Trophoblast cell (in vitro differentiated cells and primary cell): ENCODE measurements at regions not wholly inside any gene's neighbourhood (a gene's known extent, or its start where the extent isn't known, plus 50 kb on each side); places are given as distances from the start of the nearest gene placed in this dataset.

ENCODE experiments used
- DNase-seq, 2 donors: peaks; one replicate each; pipeline ENCODE4 v3.0.0-alpha.2; 2016
- H2AFZ ChIP-seq: 2 replicates; pipeline ENCODE4 v1.6.1; 2013; ENCODE audit warnings: low read length, moderate library complexity, mild to moderate bottlenecking; ENCODE audit not compliant: insufficient read depth, poor library complexity
- H2AK5ac ChIP-seq: 2 replicates; pipeline ENCODE4 v1.6.1; 2013; ENCODE audit warnings: mild to moderate bottlenecking, low read length
- H2BK120ac ChIP-seq: 2 replicates; pipeline ENCODE4 v1.6.1; 2013; ENCODE audit warnings: low read length, mild to moderate bottlenecking, moderate library complexity; ENCODE audit not compliant: insufficient read depth, poor library complexity
- H2BK12ac ChIP-seq: 2 replicates; pipeline ENCODE4 v1.6.1; 2013; ENCODE audit warnings: mild to moderate bottlenecking, low read length, moderate library complexity
- H2BK5ac ChIP-seq: 2 replicates; pipeline ENCODE4 v1.6.1; 2013; ENCODE audit warnings: low read length, low read depth, moderate library complexity, mild to moderate bottlenecking; ENCODE audit not compliant: poor library complexity
- H3K14ac ChIP-seq: 2 replicates; pipeline ENCODE4 v1.6.1; 2013; ENCODE audit warnings: mild to moderate bottlenecking, low read length
- H3K18ac ChIP-seq: 2 replicates; pipeline ENCODE4 v1.6.1; 2013; ENCODE audit warnings: mild to moderate bottlenecking, low read length
- H3K23ac ChIP-seq: 2 replicates; pipeline ENCODE4 v1.6.1; 2013; ENCODE audit warnings: low read length
- H3K27ac ChIP-seq: 2 replicates; pipeline ENCODE4 v1.5.1; 2013; ENCODE audit warnings: low read depth, mild to moderate bottlenecking, inconsistent platforms, low read length, moderate library complexity
- H3K27me3 ChIP-seq: 2 replicates; pipeline ENCODE4 v1.6.1; 2013; ENCODE audit warnings: inconsistent platforms, mild to moderate bottlenecking, low read length, moderate library complexity; ENCODE audit not compliant: insufficient read depth
- H3K36me3 ChIP-seq, 2 experiments: 1 replicate in 1 of 2; 2 replicates in 1 of 2; pipeline ENCODE4 v1.6.1; 2013; ENCODE audit warnings: low read length in 2 of 2, mild to moderate bottlenecking in 2 of 2, moderate library complexity in 1 of 2; ENCODE audit not compliant: insufficient read depth in 2 of 2, control insufficient read depth in 1 of 2
- H3K4ac ChIP-seq: 2 replicates; pipeline ENCODE4 v1.6.1; 2013; ENCODE audit warnings: low read depth, mild to moderate bottlenecking, low read length, moderate library complexity
- H3K4me1 ChIP-seq, 2 experiments: 1 replicate in 1 of 2; 2 replicates in 1 of 2; pipeline ENCODE4 v1.6.1; 2013; ENCODE audit warnings: low read length in 2 of 2, mild to moderate bottlenecking in 2 of 2, moderate library complexity in 1 of 2; ENCODE audit not compliant: insufficient read depth in 2 of 2, control insufficient read depth in 1 of 2
- H3K4me2 ChIP-seq: 2 replicates; pipeline ENCODE4 v1.6.1; 2013; ENCODE audit warnings: inconsistent platforms, mild to moderate bottlenecking, low read length, moderate library complexity
- H3K4me3 ChIP-seq: 2 replicates; pipeline ENCODE4 v1.5.1; 2013; ENCODE audit warnings: mild to moderate bottlenecking, low read depth, low read length, inconsistent platforms
- H3K79me1 ChIP-seq: one replicate; pipeline ENCODE4 v1.6.1; 2013; ENCODE audit warnings: low read length
- H3K79me2 ChIP-seq: 2 replicates; pipeline ENCODE4 v1.6.1; 2013; ENCODE audit warnings: low read length, mild to moderate bottlenecking; ENCODE audit not compliant: control insufficient read depth, insufficient read depth, poor library complexity
- H3K9ac ChIP-seq: 2 replicates; pipeline ENCODE4 v1.6.1; 2013; ENCODE audit warnings: mild to moderate bottlenecking, low read length
- H3K9me3 ChIP-seq: 2 replicates; pipeline ENCODE4 v1.6.1; 2013; ENCODE audit warnings: low read depth, mild to moderate bottlenecking, control low read depth, inconsistent platforms, low read length; ENCODE audit not compliant: insufficient read depth
- H4K12ac ChIP-seq: 2 replicates; pipeline ENCODE4 v1.6.1; 2013; ENCODE audit warnings: low read depth, mild to moderate bottlenecking, low read length, moderate library complexity
- H4K8ac ChIP-seq: 2 replicates; pipeline ENCODE4 v1.6.1; 2013; ENCODE audit warnings: low read depth, mild to moderate bottlenecking, low read length, moderate library complexity
- H4K91ac ChIP-seq: one replicate; pipeline ENCODE4 v1.6.1; 2013; ENCODE audit warnings: low read depth, mild to moderate bottlenecking, low read length, moderate library complexity
- WGBS: extraction: QIAGEN DNeasy Blood & Tissue Kit; methylation state at CpG from one replicate; pipeline ENCODE4 v1.1.7; 2013; ENCODE audit warnings: missing lambda C conversion rate; ENCODE audit not compliant: insufficient read length, insufficient coverage; ENCODE audit errors: extremely low coverage; 5-methylcytosine and 5-hydroxymethylcytosine counted together

DNA sequence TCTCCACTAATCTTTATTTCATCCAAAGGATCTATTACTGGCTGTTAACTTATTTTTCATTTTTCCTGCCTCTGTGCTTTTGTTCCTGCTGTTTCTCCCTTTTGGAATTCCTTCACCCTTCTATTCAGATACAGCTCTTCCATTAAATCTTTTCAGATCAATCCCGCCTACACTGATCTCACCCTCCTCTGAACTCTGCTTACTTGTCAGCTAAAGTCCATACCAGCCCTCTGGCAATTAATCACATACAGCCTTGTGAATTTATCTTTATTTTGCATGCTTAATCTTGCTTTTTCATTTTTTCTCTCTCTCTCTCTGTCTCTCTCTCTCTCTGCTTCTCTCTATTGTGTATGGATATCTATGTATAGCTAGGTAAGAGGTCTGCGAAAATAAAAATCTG is 100.8 kb upstream of the UMPS start:
- Histone ChIP-seq H3K23ac (no peak overlapping the region), H4K91ac (no peak overlapping the region), H2BK120ac (no peak overlapping the region), H2AFZ (no peak overlapping the region), H4K12ac (no peak overlapping the region), H3K79me2 (peaks cover 2% of the 10 kb centered on the region), H2AK5ac (no peak overlapping the region), H3K9ac (no peak overlapping the region), H4K8ac (no peak overlapping the region), H3K4me3 (no peak overlapping the region), H2BK12ac (no peak overlapping the region), H3K4me2 (no peak overlapping the region), H3K36me3 (peaks cover 0 to 6% of the 10 kb centered on the region in 2 experiments), H3K27ac (no peak overlapping the region), H2BK5ac (no peak overlapping the region), H3K9me3 (no peaks in the 10 kb centered on the region), H3K4me1 (peaks cover 10 to 21% of the 10 kb centered on the region in 2 experiments), H3K27me3 (no peaks in the 10 kb centered on the region), H3K4ac (no peak overlapping the region), H3K79me1 (peaks cover 19% of the 10 kb centered on the region), H3K18ac (no peak overlapping the region), H3K14ac (no peak overlapping the region)
- no peak for DNase-seq
- WGBS: no CpG with 5 or more reads among the region's 2 CpGs

DNA sequence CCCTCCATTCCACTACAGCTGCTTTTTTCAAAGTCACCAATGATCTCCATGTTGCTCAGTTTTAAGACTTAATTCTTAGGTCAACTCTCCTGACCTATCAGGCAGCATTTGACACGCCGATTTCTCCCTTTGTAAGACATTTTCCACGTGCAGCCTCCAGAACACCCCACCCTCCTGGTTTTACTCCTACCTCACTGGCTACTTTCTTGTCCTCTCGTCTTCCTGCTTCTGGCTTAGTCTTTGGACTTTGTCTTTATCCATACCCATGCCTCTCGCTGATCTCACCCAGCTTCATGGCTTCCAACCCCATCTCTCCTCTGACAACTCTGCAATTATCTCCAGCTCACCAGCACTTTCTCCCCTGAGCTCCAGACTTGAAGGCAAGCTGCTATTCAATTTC is 99.3 kb upstream of the UMPS start:
- no peaks in the 10 kb centered on the region for H3K27me3 ChIP-seq
- H3K23ac ChIP-seq: no peak overlapping the region
- H4K12ac ChIP-seq: no peak overlapping the region
- no peak for DNase-seq
- H4K8ac ChIP-seq: no peak overlapping the region
- H2BK12ac ChIP-seq: no peak overlapping the region
- H3K36me3 ChIP-seq: peaks cover 4 to 11% of the 10 kb centered on the region in 2 experiments
- H2AK5ac ChIP-seq: no peak overlapping the region
- peaks cover 2% of the 10 kb centered on the region for H3K79me2 ChIP-seq
- H3K4me3 ChIP-seq: no peak overlapping the region
- no peak overlapping the region for H2AFZ ChIP-seq
- no peaks in the 10 kb centered on the region for H3K9me3 ChIP-seq
- peak overlapping the region; percentile 26 for H3K14ac ChIP-seq
- peak overlapping the region; percentile 45 for H2BK120ac ChIP-seq
- H3K4me2 ChIP-seq: no peak overlapping the region
- H3K9ac ChIP-seq: no peak overlapping the region
- peak overlapping the region; percentile 26 for H3K18ac ChIP-seq
- no CpG with 5 or more reads among the region's 5 CpGs for WGBS
- H3K79me1 ChIP-seq: peaks cover 19% of the 10 kb centered on the region
- peak overlapping the region; percentile 27 for H3K27ac ChIP-seq
- H3K4ac ChIP-seq: no peak overlapping the region
- H2BK5ac ChIP-seq: peak overlapping the region; percentile 33
- H3K4me1 ChIP-seq: peaks cover 10 to 21% of the 10 kb centered on the region in 2 experiments
- no peak overlapping the region for H4K91ac ChIP-seq

DNA sequence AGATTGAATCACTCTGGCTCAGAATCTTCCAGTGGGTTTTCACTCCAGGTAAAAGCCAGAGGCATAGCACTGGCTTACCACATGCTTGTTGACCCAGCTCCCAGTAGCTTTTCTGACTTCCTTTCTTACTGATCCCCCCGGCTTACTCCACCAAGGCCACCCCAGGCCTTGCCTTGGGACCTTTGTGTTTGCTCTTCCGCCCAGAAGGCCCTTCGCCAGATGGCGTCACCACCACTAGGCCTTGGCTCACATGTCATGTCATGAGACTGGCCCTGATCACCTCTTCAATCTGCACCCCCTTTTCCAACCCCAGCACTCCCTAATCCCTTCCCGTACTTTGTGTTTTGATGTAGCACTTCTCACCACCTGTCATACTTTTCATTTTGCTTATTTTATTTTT is 98.5 kb upstream of the UMPS start:
- Histone ChIP-seq H3K9ac (no peak overlapping the region), H3K79me2 (peaks cover 2% of the 10 kb centered on the region), H3K79me1 (peaks cover 19% of the 10 kb centered on the region), H3K36me3 (peaks cover 4 to 11% of the 10 kb centered on the region in 2 experiments), H3K18ac (no peak overlapping the region), H3K4me2 (no peak overlapping the region), H3K4me1 (peaks cover 10 to 28% of the 10 kb centered on the region in 2 experiments), H2BK120ac (peak overlapping the region; percentile 15), H2BK12ac (peak overlapping the region; percentile 39), H3K23ac (no peak overlapping the region), H3K4ac (no peak overlapping the region), H3K27ac (peak overlapping the region; percentile 75), H4K8ac (peak overlapping the region; percentile 7), H2AK5ac (no peak overlapping the region), H4K12ac (no peak overlapping the region), H4K91ac (peak overlapping the region; percentile 21), H2AFZ (no peak overlapping the region), H3K14ac (no peak overlapping the region), H2BK5ac (no peak overlapping the region), H3K27me3 (no peaks in the 10 kb centered on the region), H3K9me3 (no peaks in the 10 kb centered on the region), H3K4me3 (no peak overlapping the region)
- no peak for DNase-seq
- WGBS: no CpG with 5 or more reads among the region's 5 CpGs

DNA sequence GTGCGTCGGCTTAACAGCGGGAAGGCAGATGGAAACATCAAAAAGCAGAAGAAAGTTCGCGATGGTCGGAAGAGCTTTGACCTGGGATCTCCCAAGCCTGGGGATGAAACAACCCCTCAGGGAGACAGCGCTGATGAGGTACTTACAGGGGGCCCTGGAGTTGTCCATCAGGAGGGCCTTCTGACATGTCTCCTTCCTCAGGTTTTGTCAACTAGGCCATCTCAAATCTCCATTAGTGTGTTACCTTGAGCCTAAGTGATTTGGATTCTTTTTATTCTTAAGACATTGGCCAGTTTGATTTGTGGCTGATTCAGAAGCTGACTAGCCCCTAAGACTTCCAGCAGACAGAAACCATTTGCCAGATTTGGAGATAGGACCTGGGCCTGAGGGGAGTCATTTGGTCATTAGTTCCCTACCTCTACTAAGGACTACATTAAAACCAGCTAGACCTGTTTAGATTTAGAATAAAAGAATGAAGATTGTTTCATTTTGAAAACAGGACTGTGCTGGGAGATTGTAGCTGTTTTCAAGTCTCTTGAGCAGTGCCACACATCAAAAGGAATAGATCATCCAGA is 97.6 kb upstream of the UMPS start:
- peaks cover 10 to 30% of the 10 kb centered on the region in 2 experiments for H3K4me1 ChIP-seq
- no peak overlapping the region for H3K4me3 ChIP-seq
- no peak overlapping the region for H3K4me2 ChIP-seq
- H3K79me1 ChIP-seq: peaks cover 19% of the 10 kb centered on the region
- H4K8ac ChIP-seq: peak overlapping the region; percentile 68
- H4K91ac ChIP-seq: peak overlapping the region; percentile 92
- no peak overlapping the region for H2AK5ac ChIP-seq
- H4K12ac ChIP-seq: peak overlapping the region; percentile 34
- H3K9me3 ChIP-seq: no peaks in the 10 kb centered on the region
- peak overlapping the region; percentile 84 for H2BK120ac ChIP-seq
- H3K27me3 ChIP-seq: no peaks in the 10 kb centered on the region
- peaks cover 4 to 11% of the 10 kb centered on the region in 2 experiments for H3K36me3 ChIP-seq
- no peak overlapping the region for H2BK12ac ChIP-seq
- no peak overlapping the region for H3K9ac ChIP-seq
- no CpG with 5 or more reads among the region's 7 CpGs for WGBS
- H2AFZ ChIP-seq: no peak overlapping the region
- H3K4ac ChIP-seq: no peak overlapping the region
- H3K79me2 ChIP-seq: peaks cover 2% of the 10 kb centered on the region
- H2BK5ac ChIP-seq: peak overlapping the region; percentile 74
- DNase-seq: peak; percentile 84 to 93
- H3K23ac ChIP-seq: no peak overlapping the region
- H3K14ac ChIP-seq: no peak overlapping the region
- H3K27ac ChIP-seq: peak overlapping the region; percentile 75
- no peak overlapping the region for H3K18ac ChIP-seq
